GM10248 (cell line): ENCODE measurements at regions not wholly inside any gene's neighbourhood (a gene's known extent, or its start where the extent isn't known, plus 50 kb on each side); places are given as distances from the start of the nearest gene placed in this dataset.
"Not testable (repeated sequence)": the region's sequence is repeated elsewhere in the genome, so short reads cannot be mapped to it uniquely, and the experiment has no call there.

ENCODE experiments used
- CTCF ChIA-PET: fragments of 300-600 bp; sonication (Branson Sonifier 250); formaldehyde crosslinking; extraction: SDS; loops from one replicate; lab custom pipeline; 2021; ENCODE audit warnings: antibody characterized with exemption; lab: Yijun Ruan, JAX
- POLR2A ChIA-PET: fragments of 350-650 bp; sonication (Branson Sonifier 250); formaldehyde crosslinking; extraction: SDS; loops from one replicate; lab custom pipeline; 2020; ENCODE audit warnings: antibody characterized with exemption; lab: Yijun Ruan, JAX
- DNase-seq: peaks from one replicate; pipeline ENCODE4 v3.0.0; 2012; ENCODE audit errors: extremely low spot score
- CTCF ChIP-seq: IDR thresholded peaks from 2 replicates; pipeline ENCODE4 v1.5.1; 2012; ENCODE audit warnings: mild to moderate bottlenecking, low read depth; ENCODE audit errors: extremely low read depth, missing control alignments, control extremely low read depth

DNA sequence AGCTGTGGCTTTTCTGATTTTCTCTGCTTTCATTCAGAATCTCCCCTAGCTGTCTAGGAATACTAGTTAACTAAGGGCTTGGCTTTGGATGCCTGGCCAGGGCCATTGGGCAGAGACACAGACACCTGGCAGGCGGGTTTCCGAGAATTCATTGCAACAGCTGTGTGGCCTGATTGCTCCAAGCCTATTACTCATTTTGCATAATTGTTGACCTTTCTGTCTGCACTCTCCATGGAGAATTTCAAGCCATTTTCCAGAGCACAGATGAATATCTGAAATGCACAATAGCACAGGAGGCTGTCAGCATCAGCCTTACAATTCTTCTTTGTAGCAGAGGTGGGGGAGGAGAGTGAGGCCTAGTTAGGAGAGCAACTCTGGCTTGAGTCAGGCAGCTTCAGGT lies 310.5 kb downstream of the DMAC1 start:
- ChIA-PET CTCF (no interaction called here), POLR2A (no interaction called here)
- DNase-seq, result no peak
- TF ChIP-seq CTCF, result no peak

DNA sequence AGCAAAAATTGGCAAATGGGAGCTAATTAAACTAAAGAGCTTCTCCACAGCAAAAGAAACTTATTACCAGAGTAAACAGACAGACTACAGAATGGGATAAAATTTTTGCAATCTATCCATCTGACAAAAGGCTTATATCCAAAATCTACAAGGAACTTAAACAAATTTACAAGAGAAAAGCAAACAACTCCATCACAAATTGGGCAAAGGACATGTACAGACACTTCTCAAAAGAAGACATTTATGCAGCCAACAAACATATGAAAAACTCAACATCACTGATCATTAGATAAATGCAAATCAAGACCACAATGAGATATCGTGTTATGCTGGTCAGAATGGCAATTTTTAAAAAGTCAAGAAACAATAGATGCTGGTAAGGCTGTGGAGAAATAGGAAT lies 315.6 kb downstream of the DMAC1 start:
- CTCF ChIA-PET, DNase-seq, POLR2A ChIA-PET: not testable (repeated sequence)

DNA sequence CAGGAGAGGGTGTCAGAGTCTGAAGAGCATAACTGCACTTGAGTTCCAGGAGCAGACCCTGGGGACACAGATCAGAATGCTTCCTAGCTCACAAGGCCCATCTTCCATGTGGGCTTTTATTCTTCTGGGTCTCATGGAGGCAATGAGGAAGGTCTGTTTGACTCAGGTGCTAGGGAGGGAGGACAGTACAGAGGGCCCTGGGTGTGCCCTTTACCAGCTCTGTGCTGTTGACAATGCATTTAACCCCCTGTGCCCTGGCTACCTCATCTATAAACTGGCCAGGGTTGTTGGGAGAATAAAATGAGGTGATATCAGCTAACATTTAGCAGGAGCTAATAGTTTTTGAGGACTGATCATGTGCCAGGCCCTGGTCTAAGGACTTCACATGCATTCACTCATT lies 318.0 kb downstream of the DMAC1 start:
- CTCF ChIA-PET, result interaction anchor here (1.4 kb wide), 1 partner anchor 56 kb away, joined by 3 read pairs; no protein-coding TSS in a partner anchor
- POLR2A ChIA-PET, result no interaction called here
- DNase-seq, result no peak
- no peak for TF ChIP-seq CTCF

DNA sequence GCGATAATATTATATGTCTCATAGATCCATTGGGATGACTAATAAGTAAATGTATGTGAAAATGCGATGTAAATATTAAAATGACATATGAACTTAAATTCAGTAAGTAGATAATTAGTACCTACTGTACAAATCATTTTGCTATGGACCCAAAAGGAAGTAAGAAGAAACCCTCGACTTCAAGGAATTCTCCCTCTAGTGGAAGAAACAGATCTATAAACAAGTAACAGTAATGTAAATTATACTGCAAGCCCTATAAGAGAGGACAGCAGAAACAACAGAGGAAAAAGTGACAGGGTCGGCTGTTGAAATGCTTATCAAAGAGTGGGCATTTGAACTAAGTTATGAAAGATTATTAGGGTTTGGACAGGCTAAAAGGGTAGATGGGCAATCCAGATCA lies 320.3 kb downstream of the DMAC1 start:
- no peak for DNase-seq
- no peak for TF ChIP-seq CTCF
- ChIA-PET CTCF (interaction anchor here (1.8 kb wide), 1 partner anchor 11 kb away, joined by 8 read pairs; no protein-coding TSS in a partner anchor), POLR2A (no interaction called here)

- CTCF ChIA-PET, result no interaction called here
- TF ChIP-seq CTCF, result no peak
- no peak for DNase-seq
- POLR2A ChIA-PET, result no interaction called here
Measured at GRCh38 chr9:7478646-7479045, 320.9 kb downstream of the DMAC1 start.

DNA sequence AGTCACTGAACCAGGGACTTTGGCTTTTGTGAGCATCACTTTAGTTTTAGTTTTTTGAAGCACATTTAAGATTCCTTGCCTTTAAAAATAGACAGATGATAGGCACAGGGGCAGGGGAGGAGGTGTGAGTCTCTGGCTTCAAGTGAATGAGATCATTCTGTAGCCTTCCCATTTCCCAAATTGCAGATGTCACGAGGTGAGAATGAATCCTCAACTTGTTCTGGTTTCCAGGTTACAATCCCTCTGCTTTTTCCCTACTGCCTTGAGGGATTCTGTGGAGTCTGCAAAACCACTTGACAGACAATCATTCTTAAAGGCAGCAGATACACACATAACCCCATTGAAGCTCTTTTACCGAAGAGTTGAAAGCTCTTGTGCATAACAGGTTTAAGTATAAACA lies 332.4 kb downstream of the DMAC1 start:
- ChIA-PET CTCF (interaction anchor here (2.9 to 4.6 kb wide), 2 partner anchors 9 to 13 kb away, joined by 8 to 21 read pairs; no protein-coding TSS in a partner anchor), POLR2A (no interaction called here)
- no peak for TF ChIP-seq CTCF
- DNase-seq, result no peak

- no peak for DNase-seq
- no peak for TF ChIP-seq CTCF
- POLR2A ChIA-PET, result no interaction called here
- CTCF ChIA-PET, result no interaction called here
Measured at GRCh38 chr9:7461791-7462190, 337.8 kb downstream of the DMAC1 start.
